ENCODE measurements at regions not wholly inside any gene's neighbourhood (a gene's known extent, or its start where the extent isn't known, plus 50 kb on each side); places are given as distances from the start of the nearest gene placed in this dataset.

DNA sequence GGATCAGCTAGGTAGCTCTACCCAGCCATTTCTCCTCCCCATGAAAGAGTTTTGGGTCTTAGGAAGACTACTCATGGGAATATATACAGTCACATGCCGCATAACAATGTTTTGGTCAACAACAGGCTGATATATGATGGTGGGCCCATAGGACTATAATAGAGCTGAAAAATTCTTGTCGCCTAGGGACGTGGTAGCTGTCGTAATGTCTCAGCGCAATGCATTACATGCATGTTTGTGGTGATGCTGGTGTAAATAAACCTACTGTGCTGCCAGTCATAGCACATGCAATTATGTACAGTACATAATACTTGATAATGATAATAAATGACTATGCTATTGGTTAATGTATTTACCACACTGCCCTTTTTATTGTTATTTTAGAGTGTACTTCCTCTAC, 78.2 kb upstream of the DLX6 start:
- TF ChIP-seq EP300 (IDR thresholded peaks at IDR 0.05) (no peak), POLR2A (IDR thresholded peaks at IDR 0.05) (no peak), POLR2AphosphoS5 (IDR thresholded peaks at IDR 0.05) (no peak)
- TF ChIP-seq, protein P1, sequence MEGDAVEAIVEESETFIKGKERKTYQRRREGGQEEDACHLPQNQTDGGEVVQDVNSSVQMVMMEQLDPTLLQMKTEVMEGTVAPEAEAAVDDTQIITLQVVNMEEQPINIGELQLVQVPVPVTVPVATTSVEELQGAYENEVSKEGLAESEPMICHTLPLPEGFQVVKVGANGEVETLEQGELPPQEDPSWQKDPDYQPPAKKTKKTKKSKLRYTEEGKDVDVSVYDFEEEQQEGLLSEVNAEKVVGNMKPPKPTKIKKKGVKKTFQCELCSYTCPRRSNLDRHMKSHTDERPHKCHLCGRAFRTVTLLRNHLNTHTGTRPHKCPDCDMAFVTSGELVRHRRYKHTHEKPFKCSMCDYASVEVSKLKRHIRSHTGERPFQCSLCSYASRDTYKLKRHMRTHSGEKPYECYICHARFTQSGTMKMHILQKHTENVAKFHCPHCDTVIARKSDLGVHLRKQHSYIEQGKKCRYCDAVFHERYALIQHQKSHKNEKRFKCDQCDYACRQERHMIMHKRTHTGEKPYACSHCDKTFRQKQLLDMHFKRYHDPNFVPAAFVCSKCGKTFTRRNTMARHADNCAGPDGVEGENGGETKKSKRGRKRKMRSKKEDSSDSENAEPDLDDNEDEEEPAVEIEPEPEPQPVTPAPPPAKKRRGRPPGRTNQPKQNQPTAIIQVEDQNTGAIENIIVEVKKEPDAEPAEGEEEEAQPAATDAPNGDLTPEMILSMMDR (IDR thresholded peaks at IDR 0.05) = no peak
- 91 to 95% methylated on average over 5 of the region's 5 CpGs for WGBS, 2 donors
- ATAC-seq (ENCODE audit: low FRiP score in 2 of 2) (no peak), DNase-seq (no peak)
- H3K36me3 ChIP-seq = no peaks in the 10 kb centered on the region
- H3K4me1 ChIP-seq = no peaks in the 10 kb centered on the region
- H3K27ac ChIP-seq = no peak overlapping the region
- H3K27me3 ChIP-seq = no peaks in the 10 kb centered on the region
- H3K9me3 ChIP-seq = no peaks in the 10 kb centered on the region
- no peak overlapping the region for H3K4me3 ChIP-seq

DNA sequence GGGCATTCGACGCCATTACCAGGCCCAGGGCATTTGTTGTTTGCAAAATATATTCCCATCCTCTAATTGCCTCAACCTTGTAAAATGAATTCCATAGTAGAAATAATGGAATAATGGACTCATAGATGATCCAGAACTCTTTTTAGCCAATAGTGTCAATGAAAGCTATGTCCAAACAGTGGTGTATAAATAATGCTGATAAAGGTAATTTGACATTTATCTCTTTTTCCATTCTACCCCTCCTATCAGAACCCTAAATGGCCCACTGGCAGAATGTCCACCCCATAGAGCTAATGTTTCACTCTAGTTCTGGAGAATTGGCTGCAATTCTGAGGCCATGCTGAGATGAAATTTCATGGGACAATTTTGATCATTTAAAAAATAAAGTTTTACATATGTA, 76.4 kb upstream of the DLX6 start:
- Histone ChIP-seq H3K9me3 (no peaks in the 10 kb centered on the region), H3K4me3 (no peak overlapping the region), H3K4me1 (no peaks in the 10 kb centered on the region), H3K27ac (no peak overlapping the region), H3K36me3 (no peaks in the 10 kb centered on the region), H3K27me3 (no peaks in the 10 kb centered on the region)
- WGBS, 2 donors = 43 to 69% methylated on average over 2 of the region's 2 CpGs
- ATAC-seq (ENCODE audit: low FRiP score in 2 of 2) = no peak
- no peak for DNase-seq
- TF ChIP-seq POLR2AphosphoS5 (IDR thresholded peaks at IDR 0.05) = no peak
- no peak for TF ChIP-seq POLR2A (IDR thresholded peaks at IDR 0.05)
- TF ChIP-seq, protein P1 (IDR thresholded peaks at IDR 0.05) = no peak
- TF ChIP-seq EP300 (IDR thresholded peaks at IDR 0.05) = no peak

DNA sequence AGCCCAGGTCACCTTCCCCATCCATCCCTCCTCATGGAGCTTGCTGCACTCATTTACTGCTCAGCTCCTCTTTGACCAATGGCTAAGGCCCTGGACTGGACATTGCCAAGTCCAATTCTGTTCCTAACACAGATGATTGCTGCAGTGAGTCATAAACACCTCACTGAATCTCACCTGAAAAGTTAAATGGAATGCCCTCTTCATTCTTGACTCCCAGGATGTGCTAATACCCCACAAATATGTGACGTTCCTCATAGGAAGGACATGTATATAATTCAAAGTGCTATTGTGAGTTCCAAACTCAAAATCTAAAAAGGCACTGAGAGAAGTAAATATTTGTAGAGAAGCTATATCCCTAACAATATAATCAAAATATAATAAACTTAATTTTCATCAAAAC, 73.5 kb upstream of the DLX6 start:
- DNase-seq (no peak), ATAC-seq (ENCODE audit: low FRiP score in 2 of 2) (no peak)
- 76 to 86% methylated on average over 1 of the region's 1 CpG for WGBS, 2 donors

DNA sequence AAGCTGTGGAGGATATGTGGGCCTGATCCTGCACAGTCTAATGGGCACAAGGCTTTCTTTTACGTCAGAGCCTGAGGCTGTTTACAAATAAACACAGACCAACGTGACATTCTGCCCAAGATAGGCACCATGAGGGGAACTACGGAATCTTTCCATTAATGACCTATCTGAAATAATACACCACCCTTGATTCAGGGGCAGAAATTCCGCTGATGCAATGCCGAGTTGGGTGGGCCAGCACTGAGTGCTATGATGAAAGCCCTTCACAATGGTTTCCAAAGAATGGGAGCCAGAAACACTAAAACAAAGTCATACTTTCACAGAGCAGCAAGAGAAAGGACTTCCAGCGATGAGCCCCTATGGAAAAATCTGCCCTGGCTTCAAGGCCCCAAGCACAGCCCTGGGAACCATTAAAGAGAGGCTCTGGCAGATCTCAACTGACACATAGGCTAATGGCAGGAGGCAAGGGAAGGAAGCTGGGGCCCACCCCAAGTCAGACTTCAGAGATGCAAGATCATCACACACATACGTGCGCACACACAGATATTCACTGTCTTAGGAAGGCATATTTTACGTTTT, 72.2 kb upstream of the DLX6 start:
- H3K4me3 ChIP-seq = no peak overlapping the region
- TF ChIP-seq, protein P1 (IDR thresholded peaks at IDR 0.05) = no peak
- no peak for TF ChIP-seq POLR2A (IDR thresholded peaks at IDR 0.05)
- no peak for TF ChIP-seq EP300 (IDR thresholded peaks at IDR 0.05)
- no peak for TF ChIP-seq POLR2AphosphoS5 (IDR thresholded peaks at IDR 0.05)
- H3K4me1 ChIP-seq = no peaks in the 10 kb centered on the region
- WGBS, 2 donors = 72 to 84% methylated on average over 9 of the region's 9 CpGs
- no peak for ATAC-seq (ENCODE audit: low FRiP score in 2 of 2)
- H3K9me3 ChIP-seq = no peaks in the 10 kb centered on the region
- H3K36me3 ChIP-seq = no peaks in the 10 kb centered on the region
- DNase-seq = no peak
- no peaks in the 10 kb centered on the region for H3K27me3 ChIP-seq
- no peak overlapping the region for H3K27ac ChIP-seq

More for the DNA sequence above, 73.5 kb upstream of the DLX6 start:
- Histone ChIP-seq H3K4me3 (no peak overlapping the region), H3K27me3 (no peaks in the 10 kb centered on the region), H3K9me3 (no peaks in the 10 kb centered on the region), H3K36me3 (no peaks in the 10 kb centered on the region), H3K4me1 (no peaks in the 10 kb centered on the region), H3K27ac (no peak overlapping the region)
- TF ChIP-seq POLR2A (IDR thresholded peaks at IDR 0.05) (no peak), EP300 (IDR thresholded peaks at IDR 0.05) (no peak), POLR2AphosphoS5 (IDR thresholded peaks at IDR 0.05) (no peak)
- TF ChIP-seq, protein P1 (IDR thresholded peaks at IDR 0.05) = no peak

DNA sequence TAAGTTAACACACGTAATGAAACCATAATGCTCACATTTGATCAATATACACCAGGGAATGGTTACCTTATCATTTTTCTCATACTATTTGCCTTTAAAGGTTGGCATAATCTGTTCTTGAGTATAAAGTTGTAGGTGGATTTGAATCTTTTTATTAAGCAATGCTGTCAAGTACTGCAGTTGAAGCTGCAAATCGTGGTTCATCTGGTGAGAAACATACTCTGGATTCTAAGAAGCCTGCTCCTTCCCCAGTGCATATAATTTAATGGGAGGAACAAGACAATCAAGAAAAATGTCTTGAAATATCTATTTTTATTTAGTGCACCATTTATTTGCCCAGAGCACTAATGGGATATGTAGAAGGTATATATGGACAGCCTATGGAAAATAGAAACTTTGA, 68.7 kb upstream of the DLX6 start:
- 69 to 86% methylated on average over 2 of the region's 2 CpGs for WGBS, 2 donors
- Histone ChIP-seq H3K36me3 (no peaks in the 10 kb centered on the region), H3K4me3 (no peak overlapping the region), H3K4me1 (no peaks in the 10 kb centered on the region), H3K9me3 (no peaks in the 10 kb centered on the region), H3K27me3 (no peaks in the 10 kb centered on the region), H3K27ac (no peak overlapping the region)
- no peak for TF ChIP-seq POLR2A (IDR thresholded peaks at IDR 0.05)
- no peak for TF ChIP-seq EP300 (IDR thresholded peaks at IDR 0.05)
- TF ChIP-seq POLR2AphosphoS5 (IDR thresholded peaks at IDR 0.05) = no peak
- TF ChIP-seq, protein P1 (IDR thresholded peaks at IDR 0.05) = no peak
- ATAC-seq (ENCODE audit: low FRiP score in 2 of 2) = no peak
- DNase-seq = no peak
